ENCODE measurements at regions not wholly inside any gene's neighbourhood (a gene's known extent, or its start where the extent isn't known, plus 50 kb on each side); places are given as distances from the start of the nearest gene placed in this dataset.

DNA sequence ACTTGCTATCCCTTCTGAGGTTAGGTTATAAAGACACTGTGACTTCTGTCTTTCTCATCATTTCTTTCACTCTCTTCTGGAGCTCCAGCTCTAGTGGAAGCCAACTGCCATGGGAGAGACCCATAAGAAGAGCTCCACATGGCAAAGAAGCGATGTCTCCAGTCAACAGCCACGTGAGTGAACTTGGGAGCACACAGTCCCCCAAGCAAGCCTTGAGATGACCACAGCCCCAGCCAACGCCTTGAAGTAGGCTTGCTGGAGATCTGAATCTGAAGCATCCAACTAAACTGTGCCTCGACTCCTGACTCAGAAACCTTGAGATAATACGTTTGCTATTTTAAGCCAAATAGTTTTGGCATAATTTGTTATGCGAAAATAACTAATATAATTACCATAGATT is 181.7 kb upstream of the GDF10 start:
- Histone ChIP-seq H3K4me3 (no peak overlapping the region), H3K27ac (no peak overlapping the region), H3K9me3 (replicated peaks in 1 of 3) (peaks cover 0 to 9% (median 0%) of the 10 kb centered on the region in 3 donors), H3K36me3 (replicated peaks in 1 of 2) (no peaks in the 10 kb centered on the region), H3K4me1 (replicated peaks in 1 of 2) (no peaks in the 10 kb centered on the region), H3K27me3 (no peaks in the 10 kb centered on the region)
- WGBS, 4 donors, result 79 to 87% (median 83%) methylated on average over 6 of the region's 6 CpGs
- intact Hi-C loops (cut with DNase I), result no loop called here
- DNase-seq, result peak in 1 of 7 donors; percentile 21
- TF ChIP-seq, protein P1, sequence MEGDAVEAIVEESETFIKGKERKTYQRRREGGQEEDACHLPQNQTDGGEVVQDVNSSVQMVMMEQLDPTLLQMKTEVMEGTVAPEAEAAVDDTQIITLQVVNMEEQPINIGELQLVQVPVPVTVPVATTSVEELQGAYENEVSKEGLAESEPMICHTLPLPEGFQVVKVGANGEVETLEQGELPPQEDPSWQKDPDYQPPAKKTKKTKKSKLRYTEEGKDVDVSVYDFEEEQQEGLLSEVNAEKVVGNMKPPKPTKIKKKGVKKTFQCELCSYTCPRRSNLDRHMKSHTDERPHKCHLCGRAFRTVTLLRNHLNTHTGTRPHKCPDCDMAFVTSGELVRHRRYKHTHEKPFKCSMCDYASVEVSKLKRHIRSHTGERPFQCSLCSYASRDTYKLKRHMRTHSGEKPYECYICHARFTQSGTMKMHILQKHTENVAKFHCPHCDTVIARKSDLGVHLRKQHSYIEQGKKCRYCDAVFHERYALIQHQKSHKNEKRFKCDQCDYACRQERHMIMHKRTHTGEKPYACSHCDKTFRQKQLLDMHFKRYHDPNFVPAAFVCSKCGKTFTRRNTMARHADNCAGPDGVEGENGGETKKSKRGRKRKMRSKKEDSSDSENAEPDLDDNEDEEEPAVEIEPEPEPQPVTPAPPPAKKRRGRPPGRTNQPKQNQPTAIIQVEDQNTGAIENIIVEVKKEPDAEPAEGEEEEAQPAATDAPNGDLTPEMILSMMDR (IDR thresholded peaks at IDR 0.05), result no peak
- no peak for TF ChIP-seq POLR2A (IDR thresholded peaks at IDR 0.05)

DNA sequence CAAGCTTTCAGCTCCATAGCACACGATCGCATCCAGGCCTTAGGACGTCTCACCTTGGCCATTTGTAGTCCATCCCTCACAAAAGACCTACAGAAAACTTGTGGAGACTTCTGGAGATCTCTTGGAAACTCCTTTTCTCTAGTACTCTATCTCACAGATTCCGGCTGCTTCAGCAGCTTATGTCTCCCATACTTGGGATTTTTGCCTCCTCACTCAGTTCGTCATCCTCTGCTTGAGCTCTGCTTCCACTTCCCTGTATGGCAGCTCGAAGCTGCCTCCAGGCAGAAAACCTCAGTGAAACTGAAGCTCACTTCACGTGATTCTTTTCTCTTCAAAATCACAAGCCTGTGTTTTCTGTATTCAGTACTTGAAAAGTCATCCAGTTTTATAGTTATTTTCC is 178.7 kb upstream of the GDF10 start:
- peaks cover 0 to 5% (median 0%) of the 10 kb centered on the region in 3 donors for H3K9me3 ChIP-seq (replicated peaks in 1 of 3)
- H3K27ac ChIP-seq, result no peak overlapping the region
- no peaks in the 10 kb centered on the region for H3K4me1 ChIP-seq (replicated peaks in 1 of 2)
- no peaks in the 10 kb centered on the region for H3K36me3 ChIP-seq (replicated peaks in 1 of 2)
- no peak overlapping the region for H3K4me3 ChIP-seq
- 77 to 81% (median 79%) methylated on average over 7 of the region's 7 CpGs for WGBS, 4 donors
- DNase-seq, result no peak
- TF ChIP-seq, protein P1 (IDR thresholded peaks at IDR 0.05), result no peak
- no peak for TF ChIP-seq POLR2A (IDR thresholded peaks at IDR 0.05)
- no peaks in the 10 kb centered on the region for H3K27me3 ChIP-seq
- intact Hi-C loops (cut with DNase I), result no loop called here

DNA sequence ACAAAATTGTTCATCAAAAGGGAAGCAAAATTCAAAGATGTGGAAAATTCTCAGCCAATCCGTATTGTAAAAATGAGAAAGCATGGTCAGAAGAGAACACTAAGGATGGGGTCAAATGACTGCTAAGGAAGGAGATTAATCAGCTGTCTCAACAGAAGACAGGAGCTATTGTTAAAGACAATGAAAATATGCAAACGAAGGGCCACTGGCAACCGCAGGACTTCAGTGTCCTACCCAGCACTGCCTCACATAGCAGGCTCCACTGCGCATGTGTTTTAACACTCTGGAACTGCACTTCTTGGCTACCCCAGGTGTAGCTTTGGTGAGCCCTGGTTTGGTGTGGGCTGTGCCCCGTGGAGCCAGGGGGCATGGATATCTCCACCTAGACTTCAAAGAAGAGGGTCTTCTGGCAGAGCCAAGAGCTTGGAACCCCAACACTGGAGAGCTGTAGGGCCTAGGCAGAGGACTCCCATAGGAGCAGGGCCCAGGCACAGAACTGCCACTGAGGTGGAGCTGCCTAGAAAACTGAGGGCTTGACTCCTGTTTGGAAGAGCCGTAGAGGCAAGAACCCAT is 176.2 kb upstream of the GDF10 start:
- intact Hi-C loops (cut with DNase I), result no loop called here
- Histone ChIP-seq H3K27me3 (no peaks in the 10 kb centered on the region), H3K9me3 (replicated peaks in 1 of 3) (peaks cover 0 to 13% (median 0%) of the 10 kb centered on the region in 3 donors), H3K27ac (no peak overlapping the region), H3K36me3 (replicated peaks in 1 of 2) (no peaks in the 10 kb centered on the region), H3K4me1 (replicated peaks in 1 of 2) (no peaks in the 10 kb centered on the region), H3K4me3 (no peak overlapping the region)
- 83 to 95% (median 89%) methylated on average over 5 to 6 of the region's 6 CpGs for WGBS, 4 donors
- TF ChIP-seq POLR2A (IDR thresholded peaks at IDR 0.05), result no peak
- TF ChIP-seq, protein P1 (IDR thresholded peaks at IDR 0.05), result no peak
- no peak for DNase-seq

DNA sequence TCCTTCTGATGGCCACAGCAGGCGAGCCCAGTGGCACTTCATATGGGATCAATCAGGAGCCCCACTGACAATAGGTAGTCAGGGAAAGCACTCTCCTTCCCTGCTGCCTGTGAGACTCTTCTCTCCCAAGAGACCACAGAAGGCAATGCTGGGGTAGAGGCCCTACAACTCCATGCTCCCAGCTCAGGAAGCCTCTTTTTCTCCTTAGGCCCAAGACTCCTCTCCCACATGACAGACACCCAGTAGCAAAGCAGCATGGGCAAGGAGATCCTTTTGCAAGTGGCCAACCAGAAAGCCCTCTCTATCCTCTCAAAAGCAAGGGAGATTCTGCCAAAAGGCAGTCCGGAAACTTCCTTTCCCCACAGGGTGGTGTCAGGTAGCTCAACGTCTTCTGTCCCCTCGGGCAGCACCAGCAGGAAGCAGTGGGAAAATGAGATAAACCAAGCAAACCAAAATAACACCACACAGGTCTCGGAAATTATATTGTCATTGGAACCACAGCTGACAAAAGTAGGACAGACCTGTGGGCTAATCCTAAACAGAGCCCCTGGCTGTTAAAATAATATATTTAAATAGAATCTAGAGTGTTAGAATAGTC is 172.7 kb upstream of the GDF10 start:
- Histone ChIP-seq H3K4me3 (no peak overlapping the region), H3K9me3 (replicated peaks in 1 of 3) (peaks cover 0 to 18% (median 0%) of the 10 kb centered on the region in 3 donors), H3K27me3 (no peaks in the 10 kb centered on the region), H3K36me3 (replicated peaks in 1 of 2) (no peaks in the 10 kb centered on the region), H3K27ac (no peak overlapping the region), H3K4me1 (replicated peaks in 1 of 2) (no peaks in the 10 kb centered on the region)
- DNase-seq, result no peak
- 67 to 78% (median 73%) methylated on average over 5 of the region's 5 CpGs for WGBS, 4 donors
- TF ChIP-seq, protein P1 (IDR thresholded peaks at IDR 0.05), result no peak
- no peak for TF ChIP-seq POLR2A (IDR thresholded peaks at IDR 0.05)
- intact Hi-C loops (cut with DNase I), result no loop called here
